A549 (cell line): ENCODE measurements at regions not wholly inside any gene's neighbourhood (a gene's known extent, or its start where the extent isn't known, plus 50 kb on each side); places are given as distances from the start of the nearest gene placed in this dataset.

Source experiments
- JUN ChIP-seq, 2 experiments: fragments of >200 bp; sonication (Bioruptor Twin); formaldehyde crosslinking; IDR thresholded peaks; 2 replicates in 1 of 2; 3 replicates in 1 of 2; pipeline ENCODE4 v1.6.1; 2016 to 2017
- KDM5A ChIP-seq: fragments of 200-600 bp; sonication (generic); IDR thresholded peaks from 2 replicates; pipeline ENCODE4 v1.6.1; 2016; ENCODE audit warnings: antibody characterized with exemption, mild to moderate bottlenecking
- MYC ChIP-seq: IDR thresholded peaks from 2 replicates; pipeline ENCODE4 v1.6.1; 2012; ENCODE audit warnings: mild to moderate bottlenecking, inconsistent platforms, low read length, improper control_type of control experiment, borderline replicate concordance
- POLR2A ChIP-seq: IDR thresholded peaks from 2 replicates; pipeline ENCODE4 v1.6.1; 2012; ENCODE audit warnings: mild to moderate bottlenecking, low read length
- SMC3 ChIP-seq: fragments of >200 bp; sonication (Bioruptor Twin); formaldehyde crosslinking; IDR thresholded peaks from 3 replicates; pipeline ENCODE4 v1.6.1; 2018; ENCODE audit warnings: inconsistent platforms
- ZNF302 ChIP-seq: fragments of 250-450 bp; sonication (Bioruptor Pico); IDR thresholded peaks from 2 replicates; pipeline ENCODE4 v1.9.0; 2021; ENCODE audit warnings: inconsistent platforms, mild to moderate bottlenecking, moderate library complexity
- TF ChIP-seq, protein P1 (sequence below): fragments of >200 bp; sonication (Bioruptor Twin); formaldehyde crosslinking; IDR thresholded peaks from 3 replicates; pipeline ENCODE4 v1.5.1; 2016
- TF ChIP-seq, protein P2 (sequence below): fragments of 200-600 bp; sonication (generic); IDR thresholded peaks from 2 replicates; pipeline ENCODE4 v1.6.1; 2016; ENCODE audit warnings: antibody characterized with exemption, mild to moderate bottlenecking, moderate library complexity
- TF ChIP-seq, protein P3 (sequence below): IDR thresholded peaks from 2 replicates; pipeline ENCODE4 v1.6.1; 2012; ENCODE audit warnings: low read depth, borderline replicate concordance

DNA sequence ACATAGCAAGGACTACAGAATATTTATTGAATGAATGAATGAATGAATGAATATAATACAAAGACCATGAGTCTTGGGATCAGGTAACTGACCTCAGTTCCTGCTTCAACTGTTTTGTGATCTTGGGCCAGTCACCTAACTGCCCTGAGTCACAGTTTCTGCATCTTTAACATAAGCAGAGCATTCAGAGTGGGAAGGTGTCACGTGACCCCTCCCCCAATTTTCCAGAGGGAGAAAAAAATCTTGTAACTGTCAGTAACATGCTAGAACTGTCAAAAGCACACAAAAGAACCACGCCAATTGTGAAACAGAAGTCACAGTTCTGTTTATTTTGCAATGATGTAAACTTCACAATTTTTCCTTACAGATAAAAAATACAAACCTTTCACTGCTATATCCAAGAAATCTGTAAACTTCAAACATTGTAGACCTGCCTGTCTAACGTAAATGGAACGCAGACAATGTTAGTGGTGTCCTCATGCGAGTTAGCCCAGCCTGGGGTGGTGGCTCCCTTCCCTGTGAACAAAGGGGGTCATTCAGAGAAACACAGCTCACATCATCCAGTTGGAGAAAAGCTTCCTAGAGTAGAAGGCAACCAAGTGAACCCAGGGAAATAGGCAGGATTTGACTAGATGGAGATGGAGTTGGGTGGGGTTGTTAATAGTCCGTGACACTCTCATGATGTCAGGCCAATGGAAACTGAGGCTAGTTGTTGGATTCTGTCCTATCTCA is 211.8 kb upstream of the ZC3H12A start:
- no peak for TF ChIP-seq POLR2A
- TF ChIP-seq, protein P1, sequence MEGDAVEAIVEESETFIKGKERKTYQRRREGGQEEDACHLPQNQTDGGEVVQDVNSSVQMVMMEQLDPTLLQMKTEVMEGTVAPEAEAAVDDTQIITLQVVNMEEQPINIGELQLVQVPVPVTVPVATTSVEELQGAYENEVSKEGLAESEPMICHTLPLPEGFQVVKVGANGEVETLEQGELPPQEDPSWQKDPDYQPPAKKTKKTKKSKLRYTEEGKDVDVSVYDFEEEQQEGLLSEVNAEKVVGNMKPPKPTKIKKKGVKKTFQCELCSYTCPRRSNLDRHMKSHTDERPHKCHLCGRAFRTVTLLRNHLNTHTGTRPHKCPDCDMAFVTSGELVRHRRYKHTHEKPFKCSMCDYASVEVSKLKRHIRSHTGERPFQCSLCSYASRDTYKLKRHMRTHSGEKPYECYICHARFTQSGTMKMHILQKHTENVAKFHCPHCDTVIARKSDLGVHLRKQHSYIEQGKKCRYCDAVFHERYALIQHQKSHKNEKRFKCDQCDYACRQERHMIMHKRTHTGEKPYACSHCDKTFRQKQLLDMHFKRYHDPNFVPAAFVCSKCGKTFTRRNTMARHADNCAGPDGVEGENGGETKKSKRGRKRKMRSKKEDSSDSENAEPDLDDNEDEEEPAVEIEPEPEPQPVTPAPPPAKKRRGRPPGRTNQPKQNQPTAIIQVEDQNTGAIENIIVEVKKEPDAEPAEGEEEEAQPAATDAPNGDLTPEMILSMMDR, result no peak
- TF ChIP-seq SMC3, result no peak
- no peak for TF ChIP-seq JUN (IDR thresholded peaks at IDR 0.05)
- TF ChIP-seq, protein P2, sequence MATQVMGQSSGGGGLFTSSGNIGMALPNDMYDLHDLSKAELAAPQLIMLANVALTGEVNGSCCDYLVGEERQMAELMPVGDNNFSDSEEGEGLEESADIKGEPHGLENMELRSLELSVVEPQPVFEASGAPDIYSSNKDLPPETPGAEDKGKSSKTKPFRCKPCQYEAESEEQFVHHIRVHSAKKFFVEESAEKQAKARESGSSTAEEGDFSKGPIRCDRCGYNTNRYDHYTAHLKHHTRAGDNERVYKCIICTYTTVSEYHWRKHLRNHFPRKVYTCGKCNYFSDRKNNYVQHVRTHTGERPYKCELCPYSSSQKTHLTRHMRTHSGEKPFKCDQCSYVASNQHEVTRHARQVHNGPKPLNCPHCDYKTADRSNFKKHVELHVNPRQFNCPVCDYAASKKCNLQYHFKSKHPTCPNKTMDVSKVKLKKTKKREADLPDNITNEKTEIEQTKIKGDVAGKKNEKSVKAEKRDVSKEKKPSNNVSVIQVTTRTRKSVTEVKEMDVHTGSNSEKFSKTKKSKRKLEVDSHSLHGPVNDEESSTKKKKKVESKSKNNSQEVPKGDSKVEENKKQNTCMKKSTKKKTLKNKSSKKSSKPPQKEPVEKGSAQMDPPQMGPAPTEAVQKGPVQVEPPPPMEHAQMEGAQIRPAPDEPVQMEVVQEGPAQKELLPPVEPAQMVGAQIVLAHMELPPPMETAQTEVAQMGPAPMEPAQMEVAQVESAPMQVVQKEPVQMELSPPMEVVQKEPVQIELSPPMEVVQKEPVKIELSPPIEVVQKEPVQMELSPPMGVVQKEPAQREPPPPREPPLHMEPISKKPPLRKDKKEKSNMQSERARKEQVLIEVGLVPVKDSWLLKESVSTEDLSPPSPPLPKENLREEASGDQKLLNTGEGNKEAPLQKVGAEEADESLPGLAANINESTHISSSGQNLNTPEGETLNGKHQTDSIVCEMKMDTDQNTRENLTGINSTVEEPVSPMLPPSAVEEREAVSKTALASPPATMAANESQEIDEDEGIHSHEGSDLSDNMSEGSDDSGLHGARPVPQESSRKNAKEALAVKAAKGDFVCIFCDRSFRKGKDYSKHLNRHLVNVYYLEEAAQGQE, result no peak
- no peak for TF ChIP-seq MYC
- TF ChIP-seq KDM5A, result no peak
- TF ChIP-seq, protein P3, sequence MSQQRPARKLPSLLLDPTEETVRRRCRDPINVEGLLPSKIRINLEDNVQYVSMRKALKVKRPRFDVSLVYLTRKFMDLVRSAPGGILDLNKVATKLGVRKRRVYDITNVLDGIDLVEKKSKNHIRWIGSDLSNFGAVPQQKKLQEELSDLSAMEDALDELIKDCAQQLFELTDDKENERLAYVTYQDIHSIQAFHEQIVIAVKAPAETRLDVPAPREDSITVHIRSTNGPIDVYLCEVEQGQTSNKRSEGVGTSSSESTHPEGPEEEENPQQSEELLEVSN, result no peak
- TF ChIP-seq ZNF302 (CRISPR knock-in tag), result no peak
